CD4-positive, alpha-beta memory T cell (primary cell): ENCODE measurements at regions not wholly inside any gene's neighbourhood (a gene's known extent, or its start where the extent isn't known, plus 50 kb on each side); places are given as distances from the start of the nearest gene placed in this dataset.

ENCODE experiments used
- CTCF ChIA-PET: fragments of 350-600 bp; sonication (Branson Sonifier 250); formaldehyde crosslinking; loops from one replicate; lab custom pipeline; 2021; ENCODE audit warnings: inconsistent platforms; ENCODE audit not compliant: partially characterized antibody; lab: Charles Lee
- POLR2A ChIA-PET: fragments of 350-600 bp; sonication (Branson Sonifier 250); formaldehyde crosslinking; loops from one replicate; lab custom pipeline; 2021; ENCODE audit not compliant: partially characterized antibody; lab: Charles Lee
- DNase-seq, 5 donors: peaks; one replicate each; pipeline versions ENCODE4 v3.0.0 to v3.0.0-alpha.2; 2020 to 2022; ENCODE audit warnings: mixed read lengths in 1 of 5
- H3K27ac ChIP-seq: one replicate; pipeline ENCODE4 v1.7.0; 2013; ENCODE audit warnings: low read depth, low read length
- H3K27me3 ChIP-seq: 2 replicates; pipeline ENCODE4 v1.7.0; 2013; ENCODE audit warnings: mild to moderate bottlenecking, low read length, moderate library complexity; ENCODE audit not compliant: insufficient read depth
- H3K36me3 ChIP-seq: 2 replicates; pipeline ENCODE4 v1.7.0; 2013; ENCODE audit warnings: mild to moderate bottlenecking, low read length, moderate library complexity; ENCODE audit not compliant: insufficient read depth
- H3K4me1 ChIP-seq: 2 replicates; pipeline ENCODE4 v1.7.0; 2013; ENCODE audit warnings: mild to moderate bottlenecking, low read length, moderate library complexity; ENCODE audit not compliant: insufficient read depth
- H3K4me3 ChIP-seq, 2 donors: one replicate each; pipeline ENCODE4 v1.7.0; 2013; ENCODE audit warnings: low read length in 2 of 2, mild to moderate bottlenecking in 1 of 2
- H3K9me3 ChIP-seq, 2 donors: one replicate each; pipeline ENCODE4 v1.7.0; 2013; ENCODE audit warnings: low read length in 2 of 2, control low read depth in 1 of 2; ENCODE audit not compliant: control insufficient read depth in 1 of 2
- H3K27ac Mint-ChIP-seq, 7 donors: one replicate each; pipeline ENCODE4 v1.8.0; 2020 to 2021; ENCODE audit warnings: mixed read lengths in 7 of 7, mild to moderate bottlenecking in 6 of 7, inconsistent platforms in 3 of 7, moderate library complexity in 3 of 7
- H3K27me3 Mint-ChIP-seq, 2 donors: one replicate each; pipeline ENCODE4 v1.8.0; 2020 to 2021; ENCODE audit warnings: mixed read lengths in 2 of 2
- H3K36me3 Mint-ChIP-seq, 2 donors: one replicate each; pipeline ENCODE4 v1.8.0; 2020 to 2021; ENCODE audit warnings: mixed read lengths in 2 of 2, inconsistent platforms in 1 of 2, mild to moderate bottlenecking in 1 of 2
- H3K4me1 Mint-ChIP-seq, 4 donors: one replicate each; pipeline ENCODE4 v1.8.0; 2020 to 2021; ENCODE audit warnings: mixed read lengths in 4 of 4, mild to moderate bottlenecking in 1 of 4
- H3K4me3 Mint-ChIP-seq, 8 donors: one replicate each; pipeline ENCODE4 v1.8.0; 2020 to 2021; ENCODE audit warnings: mixed read lengths in 8 of 8, mild to moderate bottlenecking in 7 of 8, moderate library complexity in 6 of 8, inconsistent platforms in 3 of 8
- H3K9me3 Mint-ChIP-seq, 8 donors: one replicate each; pipeline ENCODE4 v1.8.0; 2020 to 2021; ENCODE audit warnings: mixed read lengths in 8 of 8, mild to moderate bottlenecking in 5 of 8, inconsistent platforms in 3 of 8, moderate library complexity in 1 of 8
- intact Hi-C: fragments of 100-400 bp; cut with micrococcal nuclease; formaldehyde crosslinking; loops from one replicate; pipeline ENCODE4 v1.15.1; 2023

DNA sequence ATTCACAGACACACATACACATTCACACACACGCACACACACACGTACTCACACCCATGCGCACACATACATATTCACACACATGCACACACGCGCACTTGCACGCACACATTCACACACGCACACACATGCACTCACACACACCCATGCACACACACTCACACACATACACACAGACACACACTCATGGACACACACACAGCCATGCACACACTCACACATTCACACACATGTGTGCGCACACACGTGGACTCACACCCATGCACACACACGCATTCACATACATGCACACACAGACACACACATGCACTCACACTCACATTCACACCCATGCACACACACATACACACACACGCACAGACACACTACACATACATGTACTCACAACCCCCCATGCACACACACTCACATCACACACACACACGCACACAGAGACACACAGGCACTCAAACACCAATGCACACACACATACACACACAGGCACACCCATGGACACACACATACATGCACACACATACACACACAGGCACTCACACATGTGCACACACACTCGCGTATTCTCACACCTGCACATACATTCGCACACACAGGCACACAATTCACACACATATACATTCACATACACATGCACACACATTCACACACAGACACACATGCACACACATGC is 589.1 kb downstream of the PTPRU start:
- ChIA-PET POLR2A (no interaction called here), CTCF (no interaction called here)
- Mint-ChIP-seq H3K4me3 (no peak overlapping the region), H3K36me3 (no peaks in the 10 kb centered on the region), H3K4me1 (no peaks in the 10 kb centered on the region), H3K9me3 (peaks cover 0 to 3% (median 0%) of the 10 kb centered on the region in 8 donors), H3K27ac (no peak overlapping the region), H3K27me3 (peaks cover 21 to 26% of the 10 kb centered on the region in 2 donors)
- no peaks in the 10 kb centered on the region for H3K36me3 ChIP-seq
- intact Hi-C loops: no loop called here
- DNase-seq: no peak
- no peaks in the 10 kb centered on the region for H3K9me3 ChIP-seq
- no peaks in the 10 kb centered on the region for H3K4me1 ChIP-seq
- H3K27ac ChIP-seq: no peak overlapping the region
- H3K4me3 ChIP-seq: no peak overlapping the region
- H3K27me3 ChIP-seq: no peaks in the 10 kb centered on the region

DNA sequence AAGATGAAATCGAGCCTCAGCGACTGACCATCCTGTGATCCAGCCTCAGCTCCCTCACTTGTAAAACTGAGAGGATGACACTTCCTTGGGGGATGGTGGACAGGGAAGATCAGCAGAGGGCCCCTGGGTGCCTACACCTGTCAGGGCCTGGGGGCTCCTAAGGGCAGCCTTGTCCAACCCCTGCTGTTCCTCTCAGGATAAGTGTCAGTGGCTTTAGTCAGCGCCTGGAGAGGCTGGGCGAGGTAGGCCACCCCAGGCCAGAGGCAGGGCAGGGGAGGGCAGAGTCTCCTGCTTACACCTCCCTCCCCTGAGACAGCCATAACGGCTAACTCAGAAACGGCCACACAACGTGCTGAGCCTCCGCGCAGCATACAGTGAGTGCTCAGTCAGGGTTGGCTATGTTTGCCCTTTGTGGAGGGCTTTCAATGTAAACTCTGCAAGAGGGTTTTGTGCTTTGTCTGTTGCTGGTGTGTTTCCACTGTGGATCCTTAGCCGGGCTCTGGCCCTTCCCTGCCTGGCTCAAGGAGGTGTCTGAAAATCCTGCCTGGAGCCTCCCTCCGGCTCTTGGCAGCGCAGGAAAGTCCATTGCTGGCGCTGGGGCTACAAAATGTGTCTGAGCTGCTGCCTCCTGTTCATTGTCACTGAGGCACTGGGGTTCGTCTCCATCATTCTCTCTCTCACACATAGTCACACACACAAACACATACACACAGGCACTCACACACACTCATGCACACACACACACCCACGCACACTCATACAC is 588.4 kb downstream of the PTPRU start:
- Mint-ChIP-seq H3K4me3 (no peak overlapping the region), H3K9me3 (peaks cover 0 to 3% (median 0%) of the 10 kb centered on the region in 8 donors), H3K27ac (no peak overlapping the region), H3K4me1 (no peaks in the 10 kb centered on the region), H3K36me3 (no peaks in the 10 kb centered on the region), H3K27me3 (peaks cover 23 to 26% of the 10 kb centered on the region in 2 donors)
- H3K9me3 ChIP-seq: no peaks in the 10 kb centered on the region
- H3K27me3 ChIP-seq: no peaks in the 10 kb centered on the region
- intact Hi-C loops: no loop called here
- no peaks in the 10 kb centered on the region for H3K36me3 ChIP-seq
- DNase-seq: no peak
- H3K4me1 ChIP-seq: no peaks in the 10 kb centered on the region
- ChIA-PET POLR2A (no interaction called here), CTCF (no interaction called here)
- no peak overlapping the region for H3K27ac ChIP-seq
- H3K4me3 ChIP-seq: no peak overlapping the region

GRCh38 chr1:29824025-29824424 is 587.7 kb downstream of the PTPRU start:
- Histone ChIP-seq H3K4me1 (no peaks in the 10 kb centered on the region), H3K4me3 (no peak overlapping the region), H3K27ac (no peak overlapping the region), H3K36me3 (no peaks in the 10 kb centered on the region), H3K27me3 (no peaks in the 10 kb centered on the region), H3K9me3 (no peaks in the 10 kb centered on the region)
- POLR2A ChIA-PET: no interaction called here
- Mint-ChIP-seq H3K4me3 (no peak overlapping the region), H3K27ac (no peak overlapping the region), H3K36me3 (no peaks in the 10 kb centered on the region), H3K9me3 (peaks cover 0 to 6% (median 0%) of the 10 kb centered on the region in 8 donors), H3K27me3 (peaks cover 23 to 26% of the 10 kb centered on the region in 2 donors), H3K4me1 (no peaks in the 10 kb centered on the region)
- DNase-seq: no peak
- CTCF ChIA-PET: no interaction called here
- intact Hi-C loops: no loop called here

DNA sequence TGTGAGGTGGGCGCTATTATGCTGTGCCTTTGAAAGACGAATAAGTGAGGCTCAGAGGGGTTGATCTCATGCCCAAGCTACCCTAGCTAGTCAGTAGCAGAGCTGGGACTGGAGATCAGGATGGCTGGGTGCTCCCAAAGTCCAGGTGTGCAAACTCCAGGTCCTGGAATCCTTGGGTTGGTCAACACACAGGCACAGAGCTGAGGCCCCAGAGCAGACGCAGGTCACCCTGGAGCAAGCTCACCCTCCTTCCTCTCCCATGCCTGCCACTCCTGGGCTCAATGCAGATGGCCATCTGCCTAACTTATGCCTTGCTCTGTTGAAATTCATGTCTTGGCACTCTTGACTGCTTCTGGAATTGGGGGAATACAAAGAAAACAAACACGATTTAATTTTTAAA is 587.2 kb downstream of the PTPRU start:
- peaks cover 0 to 6% (median 0%) of the 10 kb centered on the region in 8 donors for H3K9me3 Mint-ChIP-seq
- Histone ChIP-seq H3K27me3 (no peaks in the 10 kb centered on the region), H3K4me3 (no peak overlapping the region), H3K9me3 (no peaks in the 10 kb centered on the region), H3K36me3 (no peaks in the 10 kb centered on the region), H3K27ac (no peak overlapping the region), H3K4me1 (no peaks in the 10 kb centered on the region)
- H3K27me3 Mint-ChIP-seq: peaks cover 23 to 26% of the 10 kb centered on the region in 2 donors
- DNase-seq: no peak
- H3K4me1 Mint-ChIP-seq: no peaks in the 10 kb centered on the region
- ChIA-PET CTCF (no interaction called here), POLR2A (no interaction called here)
- H3K36me3 Mint-ChIP-seq: no peaks in the 10 kb centered on the region
- H3K4me3 Mint-ChIP-seq: no peak overlapping the region
- no peak overlapping the region for H3K27ac Mint-ChIP-seq
- intact Hi-C loops: no loop called here

DNA sequence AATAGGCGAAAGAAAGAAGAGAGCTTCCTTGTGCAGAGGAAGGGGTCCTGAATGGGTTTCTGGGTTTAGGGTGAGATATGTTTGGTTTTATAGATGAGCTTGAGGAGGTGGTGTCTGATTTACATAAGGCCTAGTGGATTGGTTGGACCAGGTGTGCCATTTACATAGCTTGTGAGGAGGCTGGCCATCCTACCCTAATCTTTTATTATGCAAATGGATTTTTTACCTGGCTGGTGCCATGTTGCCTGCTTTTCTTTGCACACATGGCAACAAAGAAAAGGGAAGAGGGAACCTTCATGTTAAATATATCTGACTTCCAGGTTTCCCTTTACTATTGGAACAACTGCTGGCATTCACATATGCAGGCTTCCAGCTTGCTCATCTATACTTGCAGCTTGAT is 585.3 kb downstream of the PTPRU start:
- Mint-ChIP-seq H3K36me3 (no peaks in the 10 kb centered on the region), H3K27me3 (peaks cover 23 to 24% of the 10 kb centered on the region in 2 donors), H3K27ac (no peak overlapping the region), H3K9me3 (peaks cover 0 to 6% (median 0%) of the 10 kb centered on the region in 8 donors), H3K4me3 (no peak overlapping the region), H3K4me1 (no peaks in the 10 kb centered on the region)
- ChIA-PET CTCF (no interaction called here), POLR2A (no interaction called here)
- Histone ChIP-seq H3K4me1 (no peaks in the 10 kb centered on the region), H3K27me3 (no peaks in the 10 kb centered on the region), H3K36me3 (no peaks in the 10 kb centered on the region), H3K9me3 (no peaks in the 10 kb centered on the region), H3K4me3 (no peak overlapping the region), H3K27ac (no peak overlapping the region)
- no peak for DNase-seq
- intact Hi-C loops: no loop called here

DNA sequence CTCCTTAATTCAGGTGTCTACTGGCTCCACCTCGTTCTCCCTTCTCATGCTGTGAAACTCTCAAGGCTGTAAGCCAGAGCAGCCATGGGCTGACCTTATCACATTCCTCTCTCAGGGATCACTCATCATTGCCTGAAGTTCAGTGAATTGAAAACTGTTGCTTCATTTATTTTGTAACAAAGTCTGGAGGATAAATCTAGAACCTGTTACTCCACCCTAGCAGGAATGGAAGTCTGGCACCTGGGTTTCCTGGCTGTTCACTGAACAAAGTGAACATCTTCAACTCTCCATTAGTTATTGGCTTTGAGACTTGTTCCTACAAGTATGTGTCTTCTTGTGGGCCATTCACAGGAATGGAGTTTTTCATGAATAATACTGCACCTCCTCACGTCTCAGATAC is 584.1 kb downstream of the PTPRU start:
- H3K36me3 ChIP-seq: no peaks in the 10 kb centered on the region
- no peak for DNase-seq
- Mint-ChIP-seq H3K9me3 (peaks cover 0 to 6% (median 0%) of the 10 kb centered on the region in 8 donors), H3K27me3 (peaks cover 23 to 24% of the 10 kb centered on the region in 2 donors), H3K27ac (no peak overlapping the region), H3K4me1 (no peaks in the 10 kb centered on the region), H3K4me3 (no peak overlapping the region), H3K36me3 (no peaks in the 10 kb centered on the region)
- no peaks in the 10 kb centered on the region for H3K27me3 ChIP-seq
- ChIA-PET POLR2A (no interaction called here), CTCF (no interaction called here)
- H3K4me3 ChIP-seq: no peak overlapping the region
- H3K9me3 ChIP-seq: no peaks in the 10 kb centered on the region
- no peak overlapping the region for H3K27ac ChIP-seq
- H3K4me1 ChIP-seq: no peaks in the 10 kb centered on the region
- intact Hi-C loops: no loop called here

DNA sequence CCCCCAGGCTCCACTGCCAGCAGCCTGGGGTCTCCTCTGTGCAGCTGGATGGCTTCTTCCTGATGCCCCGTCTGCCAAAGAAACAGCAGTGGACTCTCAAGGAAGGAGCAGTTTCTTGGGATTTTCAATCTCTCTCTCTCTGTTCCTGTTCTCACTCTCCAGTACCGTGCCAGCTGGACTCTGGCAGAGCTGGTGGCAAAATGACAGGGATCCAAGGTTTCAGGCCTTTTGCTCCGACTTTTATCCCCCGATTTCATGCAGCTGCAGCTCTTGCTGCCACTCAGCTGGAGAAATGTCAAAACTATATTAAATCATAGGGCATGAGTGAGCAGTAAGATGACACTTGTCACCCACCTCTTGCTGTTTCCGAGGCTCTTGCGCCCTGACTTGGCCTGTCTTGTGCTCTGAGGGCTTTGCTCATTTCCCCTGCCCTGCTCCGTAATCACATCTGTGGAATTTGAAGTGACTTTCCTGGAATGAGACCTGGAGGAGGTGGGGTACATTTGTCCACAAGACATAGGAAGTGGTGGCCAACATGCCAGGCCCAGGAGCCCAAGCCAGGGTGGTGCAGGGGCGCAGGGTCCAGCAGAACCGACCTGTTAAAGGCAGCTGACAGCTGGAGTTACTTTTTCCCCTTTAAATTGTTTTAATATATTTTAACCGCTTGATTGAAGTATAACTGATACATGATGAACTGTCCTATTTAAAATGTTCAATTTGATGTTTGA is 576.2 kb downstream of the PTPRU start:
- Histone ChIP-seq H3K27me3 (no peaks in the 10 kb centered on the region), H3K27ac (no peak overlapping the region), H3K4me1 (no peaks in the 10 kb centered on the region), H3K4me3 (no peak overlapping the region), H3K9me3 (no peaks in the 10 kb centered on the region), H3K36me3 (no peaks in the 10 kb centered on the region)
- POLR2A ChIA-PET: no interaction called here
- Mint-ChIP-seq H3K9me3 (peaks cover 0 to 2% (median 0%) of the 10 kb centered on the region in 8 donors), H3K4me1 (no peaks in the 10 kb centered on the region), H3K27ac (no peak overlapping the region), H3K36me3 (no peaks in the 10 kb centered on the region), H3K4me3 (no peak overlapping the region), H3K27me3 (peaks cover 0 to 3% of the 10 kb centered on the region in 2 donors)
- intact Hi-C loops: no loop called here
- CTCF ChIA-PET: no interaction called here
- DNase-seq: no peak
